NT2/D1 (cell line): ENCODE measurements at regions not wholly inside any gene's neighbourhood (a gene's known extent, or its start where the extent isn't known, plus 50 kb on each side); places are given as distances from the start of the nearest gene placed in this dataset.

ENCODE experiments used
- DNase-seq: peaks from one replicate; pipeline ENCODE4 v3.0.0-alpha.2; 2011; ENCODE audit warnings: low read depth, low spot score
- H3K27me3 ChIP-seq: 2 replicates; pipeline ENCODE4 v1.6.0; 2011; ENCODE audit warnings: mild to moderate bottlenecking; ENCODE audit not compliant: insufficient read length, insufficient read depth
- H3K36me3 ChIP-seq: 2 replicates; pipeline ENCODE4 v1.6.1; 2011; ENCODE audit warnings: mild to moderate bottlenecking, low read length, mixed read lengths; ENCODE audit not compliant: insufficient read depth, insufficient read length
- H3K4me1 ChIP-seq: 2 replicates; pipeline ENCODE4 v1.5.1; 2011; ENCODE audit not compliant: insufficient read depth, insufficient read length
- H3K4me3 ChIP-seq: 2 replicates; pipeline ENCODE4 v1.5.1; 2011; ENCODE audit warnings: low read depth; ENCODE audit not compliant: insufficient read length
- H3K9ac ChIP-seq: 2 replicates; pipeline ENCODE4 v1.6.0; 2011; ENCODE audit warnings: low read depth; ENCODE audit not compliant: insufficient read length
- H3K9me3 ChIP-seq: 2 replicates; pipeline ENCODE4 v1.5.1; 2011; ENCODE audit warnings: mild to moderate bottlenecking, low read length; ENCODE audit not compliant: insufficient read depth
- SUZ12 ChIP-seq: IDR thresholded peaks from 2 replicates; pipeline ENCODE4 v1.6.1; 2011; ENCODE audit not compliant: insufficient read length, insufficient read depth; ENCODE audit errors: extremely low read depth
- YY1 ChIP-seq: IDR thresholded peaks from 2 replicates; pipeline ENCODE4 v1.6.1; 2011; ENCODE audit not compliant: insufficient read length, insufficient read depth
- ZNF274 ChIP-seq: IDR thresholded peaks from 2 replicates; pipeline ENCODE4 v1.6.1; 2011; ENCODE audit warnings: mild to moderate bottlenecking, low read depth, low read length

- no peaks in the 10 kb centered on the region for H3K4me1 ChIP-seq
- no peak for DNase-seq
Observed at GRCh38 chr2:103005393-103005792, 243.6 kb downstream of the TMEM182 start.

GRCh38 chr2:103007086-103007485 is 245.3 kb downstream of the TMEM182 start:
- H3K36me3 ChIP-seq, result no peaks in the 10 kb centered on the region
- no peak overlapping the region for H3K4me3 ChIP-seq
- H3K9me3 ChIP-seq, result no peaks in the 10 kb centered on the region
- no peaks in the 10 kb centered on the region for H3K4me1 ChIP-seq
- H3K9ac ChIP-seq, result no peak overlapping the region
- TF ChIP-seq YY1, result no peak
- no peak for DNase-seq
- H3K27me3 ChIP-seq, result peaks cover 4% of the 10 kb centered on the region

More at GRCh38 chr2:103005393-103005792, 243.6 kb downstream of the TMEM182 start:
- H3K4me3 ChIP-seq, result no peak overlapping the region
- H3K27me3 ChIP-seq, result peaks cover 7% of the 10 kb centered on the region
- no peaks in the 10 kb centered on the region for H3K36me3 ChIP-seq
- H3K9me3 ChIP-seq, result no peaks in the 10 kb centered on the region
- TF ChIP-seq YY1, result no peak
- no peak for TF ChIP-seq SUZ12
- no peak for TF ChIP-seq ZNF274
- H3K9ac ChIP-seq, result no peak overlapping the region

GRCh38 chr2:103008586-103008985 is 246.8 kb downstream of the TMEM182 start:
- H3K4me3 ChIP-seq, result no peak overlapping the region
- no peak for DNase-seq
- H3K36me3 ChIP-seq, result no peaks in the 10 kb centered on the region
- H3K9ac ChIP-seq, result no peak overlapping the region
- no peak for TF ChIP-seq SUZ12
- TF ChIP-seq YY1, result no peak
- no peak for TF ChIP-seq ZNF274
- H3K27me3 ChIP-seq, result peaks cover 2% of the 10 kb centered on the region
- H3K9me3 ChIP-seq, result no peaks in the 10 kb centered on the region
- no peaks in the 10 kb centered on the region for H3K4me1 ChIP-seq

GRCh38 chr2:103009871-103010270 is 248.0 kb downstream of the TMEM182 start:
- H3K36me3 ChIP-seq, result no peaks in the 10 kb centered on the region
- H3K9me3 ChIP-seq, result no peaks in the 10 kb centered on the region
- H3K9ac ChIP-seq, result no peak overlapping the region
- H3K4me3 ChIP-seq, result no peak overlapping the region
- no peaks in the 10 kb centered on the region for H3K27me3 ChIP-seq
- TF ChIP-seq SUZ12 (no peak), ZNF274 (no peak), YY1 (no peak)
- no peaks in the 10 kb centered on the region for H3K4me1 ChIP-seq
- no peak for DNase-seq

- TF ChIP-seq YY1 (no peak), ZNF274 (no peak), SUZ12 (no peak)
- Histone ChIP-seq H3K4me1 (no peaks in the 10 kb centered on the region), H3K36me3 (no peaks in the 10 kb centered on the region), H3K27me3 (no peaks in the 10 kb centered on the region), H3K9me3 (no peaks in the 10 kb centered on the region), H3K9ac (no peak overlapping the region), H3K4me3 (no peak overlapping the region)
- DNase-seq, result no peak
Observed at GRCh38 chr2:103010306-103010705, 248.5 kb downstream of the TMEM182 start.

GRCh38 chr2:103010751-103011150 is 248.9 kb downstream of the TMEM182 start:
- H3K9ac ChIP-seq, result no peak overlapping the region
- no peaks in the 10 kb centered on the region for H3K27me3 ChIP-seq
- no peaks in the 10 kb centered on the region for H3K4me1 ChIP-seq
- TF ChIP-seq SUZ12 (no peak), ZNF274 (no peak)
- no peaks in the 10 kb centered on the region for H3K9me3 ChIP-seq
- H3K36me3 ChIP-seq, result no peaks in the 10 kb centered on the region
- no peak overlapping the region for H3K4me3 ChIP-seq
- no peak for DNase-seq

GRCh38 chr2:103012590-103012989 is 250.8 kb downstream of the TMEM182 start:
- TF ChIP-seq YY1, result no peak
- no peak for TF ChIP-seq ZNF274
- no peak for TF ChIP-seq SUZ12
- no peaks in the 10 kb centered on the region for H3K27me3 ChIP-seq

GRCh38 chr2:103025056-103025455 is 263.2 kb downstream of the TMEM182 start:
- DNase-seq, result no peak
- no peaks in the 10 kb centered on the region for H3K36me3 ChIP-seq
- H3K9me3 ChIP-seq, result no peaks in the 10 kb centered on the region
- no peak overlapping the region for H3K9ac ChIP-seq
- TF ChIP-seq YY1 (no peak), SUZ12 (no peak), ZNF274 (no peak)
- no peaks in the 10 kb centered on the region for H3K27me3 ChIP-seq
- H3K4me3 ChIP-seq, result no peak overlapping the region
- no peaks in the 10 kb centered on the region for H3K4me1 ChIP-seq

More at GRCh38 chr2:103012590-103012989, 250.8 kb downstream of the TMEM182 start:
- Histone ChIP-seq H3K9ac (no peak overlapping the region), H3K9me3 (no peaks in the 10 kb centered on the region), H3K4me3 (no peak overlapping the region), H3K4me1 (no peaks in the 10 kb centered on the region), H3K36me3 (no peaks in the 10 kb centered on the region)
- no peak for DNase-seq
